Posterior vena cava (tissue), 2 donors: ENCODE measurements at regions not wholly inside any gene's neighbourhood (a gene's known extent, or its start where the extent isn't known, plus 50 kb on each side); places are given as distances from the start of the nearest gene placed in this dataset.
"Not testable (repeated sequence)": the region's sequence is repeated elsewhere in the genome, so short reads cannot be mapped to it uniquely, and the experiment has no call there.

Experiments used
- DNase-seq: peaks from one replicate; pipeline ENCODE4 v3.0.0-alpha.2; 2020; ENCODE audit warnings: low spot score
- intact Hi-C, 2 donors: fragments of 100-400 bp; cut with DNase I; formaldehyde crosslinking; loops; one replicate each; pipeline versions ENCODE4 v1.14.1 to v1.14.2; 2022 to 2023
- donor health status: DM: yes; HTN: yes; CAD: no.
- donor health status: DM: yes; HTN: yes; CAD: no.

DNA sequence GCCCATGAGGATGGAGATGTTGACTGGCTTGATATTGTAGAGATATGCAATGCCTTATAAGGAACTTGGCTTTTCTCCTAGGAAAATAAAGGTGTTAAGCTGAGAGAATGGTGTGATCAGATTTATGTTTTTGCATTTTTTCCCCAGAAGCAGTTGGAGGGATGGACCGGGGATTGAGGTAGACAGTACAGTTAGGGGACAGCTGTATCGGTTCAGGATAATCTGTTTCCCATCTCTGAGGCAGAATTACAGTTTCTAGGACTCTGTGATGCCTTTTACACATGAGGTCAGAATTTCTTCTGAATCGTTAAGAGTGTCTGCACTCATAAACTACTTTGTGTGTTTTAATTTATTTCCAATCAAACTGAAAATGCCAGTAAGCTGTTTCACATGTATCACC lies 261.5 kb downstream of the CYRIA start:
- no peak for DNase-seq
- intact Hi-C loops: no loop called here

DNA sequence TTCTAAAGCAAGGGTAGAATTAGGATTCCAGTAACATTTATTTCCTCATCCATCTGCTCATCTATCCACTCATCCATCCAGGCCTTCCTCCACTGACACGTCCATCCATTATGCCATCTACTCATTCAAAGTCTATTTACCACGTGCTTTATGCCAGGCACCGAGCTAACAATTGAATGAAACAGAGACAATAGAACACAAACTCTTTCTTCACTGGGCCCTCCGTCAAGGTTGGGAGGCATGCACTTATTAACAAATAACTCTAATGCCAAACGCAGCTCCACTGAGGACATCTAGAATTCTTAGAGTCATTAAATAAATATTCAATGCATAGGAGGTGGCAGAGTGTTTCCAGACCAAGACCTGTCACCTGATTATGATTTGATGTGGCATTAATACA lies 262.7 kb downstream of the CYRIA start:
- no peak for DNase-seq
- intact Hi-C loops: no loop called here

DNA sequence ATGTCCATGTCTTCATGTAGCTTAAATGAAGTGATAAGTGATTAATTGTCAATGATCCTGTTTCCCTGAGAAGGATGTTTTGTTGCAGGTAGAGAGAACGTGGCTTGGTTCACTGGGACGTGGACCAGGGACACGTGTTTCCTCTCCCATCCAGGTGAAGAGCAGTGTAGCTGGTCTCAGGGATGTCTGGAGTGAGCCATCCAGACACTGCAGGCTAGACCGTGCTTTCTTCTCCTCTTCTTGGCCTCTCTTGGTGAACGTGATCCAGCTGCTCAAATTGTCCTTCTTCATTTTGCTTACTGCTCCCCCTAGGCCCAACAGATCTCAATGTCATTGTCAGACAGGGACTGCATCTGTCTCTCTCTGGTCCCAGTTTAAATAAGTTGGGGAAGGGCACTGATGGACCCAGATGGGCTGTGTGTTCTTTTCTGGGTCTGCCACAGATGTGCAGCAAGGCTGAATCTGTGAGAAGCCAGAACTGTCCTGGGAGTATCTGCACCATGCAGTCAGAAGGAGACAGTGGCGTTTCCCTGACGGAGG lies 263.8 kb downstream of the CYRIA start:
- no peak for DNase-seq
- intact Hi-C loops: no loop called here

DNA sequence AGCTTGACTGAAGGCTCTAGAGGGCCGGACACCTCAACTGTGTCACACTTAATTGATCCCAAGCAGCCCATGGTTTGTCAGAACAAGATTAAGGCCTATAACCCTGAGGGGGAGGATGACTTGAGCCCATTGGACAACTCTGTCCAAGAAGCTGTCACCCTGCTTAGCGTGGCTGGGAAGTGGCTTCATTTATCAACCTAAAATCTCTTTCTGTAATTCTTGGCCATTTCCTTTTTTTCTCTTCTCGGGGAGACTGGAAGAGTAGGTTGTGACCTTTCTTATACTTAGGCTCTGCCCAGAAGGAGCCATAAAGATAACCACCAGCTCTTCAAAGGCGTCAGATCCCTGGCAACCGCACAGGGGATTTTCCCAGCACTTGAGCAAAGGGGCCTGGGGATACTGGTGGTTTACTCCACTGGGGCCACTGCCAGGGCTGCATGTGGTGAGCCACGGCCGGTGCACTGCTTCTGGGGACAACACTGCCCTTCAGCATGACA lies 265.5 kb downstream of the CYRIA start:
- intact Hi-C loops: no loop called here
- DNase-seq: no peak

DNA sequence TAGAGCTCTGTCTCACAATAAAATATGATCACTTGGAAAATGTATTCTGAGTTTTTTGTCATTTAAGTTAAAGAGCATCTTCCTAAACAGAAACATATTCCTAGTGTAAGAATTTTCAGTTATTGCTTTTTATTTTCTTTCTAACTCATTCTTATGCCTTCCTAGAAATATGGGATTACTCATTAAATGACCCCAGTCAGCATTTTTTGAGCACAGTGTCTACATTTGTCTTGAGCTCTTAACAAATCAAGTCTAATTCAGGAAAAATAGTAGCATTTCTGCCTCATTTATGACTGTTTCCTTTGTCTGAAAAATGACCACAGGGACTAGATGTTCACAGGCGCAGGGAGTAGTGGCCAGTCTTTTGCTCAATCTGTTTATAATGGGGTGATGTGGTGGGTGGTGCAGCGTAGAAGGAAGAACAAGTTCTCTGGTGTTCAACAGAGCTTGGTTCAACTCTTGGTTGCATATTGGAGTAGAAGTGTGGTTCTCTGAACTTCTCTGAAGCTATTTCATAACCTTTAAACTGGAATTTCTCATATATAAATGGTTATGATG lies 267.1 kb downstream of the CYRIA start:
- intact Hi-C loops: no loop called here
- no peak for DNase-seq

DNA sequence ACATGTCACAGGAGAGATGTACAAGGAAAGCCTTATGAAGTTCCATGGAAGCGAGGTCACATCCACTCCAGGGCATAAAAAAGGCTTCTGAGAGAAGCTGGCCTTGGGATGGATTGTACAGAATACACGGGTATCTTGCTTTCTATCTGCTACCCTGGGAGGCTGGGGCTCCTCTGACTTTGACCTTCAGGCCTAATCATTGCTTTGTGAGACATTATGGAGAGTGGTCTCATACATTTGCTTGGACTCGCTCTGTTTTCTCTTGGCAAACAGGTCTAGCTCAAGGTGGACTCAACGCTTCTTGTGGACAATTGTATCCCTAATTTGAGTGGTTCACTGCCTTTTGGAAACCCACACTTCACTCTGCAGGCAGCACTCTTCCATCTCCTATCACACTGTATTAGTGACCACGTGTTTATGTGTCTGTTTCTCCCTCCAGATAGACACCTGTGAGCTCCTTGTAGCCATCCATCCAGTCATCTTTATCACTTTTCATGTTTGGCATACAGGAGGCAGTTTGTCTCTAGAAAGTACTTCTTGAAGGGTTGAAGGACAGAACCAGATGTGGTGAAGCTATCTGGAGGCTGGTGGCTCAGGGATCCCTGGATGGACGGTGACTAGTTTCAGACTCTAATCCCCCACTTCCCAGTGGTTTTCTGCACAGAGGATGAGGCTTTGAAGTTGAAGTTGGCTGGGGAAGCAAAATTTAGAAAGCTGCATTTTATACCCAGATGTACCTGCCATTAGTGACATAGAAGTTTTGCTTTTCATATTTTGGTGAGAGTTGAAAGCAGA lies 267.8 kb downstream of the CYRIA start:
- intact Hi-C loops: no loop called here
- DNase-seq: no peak

DNA sequence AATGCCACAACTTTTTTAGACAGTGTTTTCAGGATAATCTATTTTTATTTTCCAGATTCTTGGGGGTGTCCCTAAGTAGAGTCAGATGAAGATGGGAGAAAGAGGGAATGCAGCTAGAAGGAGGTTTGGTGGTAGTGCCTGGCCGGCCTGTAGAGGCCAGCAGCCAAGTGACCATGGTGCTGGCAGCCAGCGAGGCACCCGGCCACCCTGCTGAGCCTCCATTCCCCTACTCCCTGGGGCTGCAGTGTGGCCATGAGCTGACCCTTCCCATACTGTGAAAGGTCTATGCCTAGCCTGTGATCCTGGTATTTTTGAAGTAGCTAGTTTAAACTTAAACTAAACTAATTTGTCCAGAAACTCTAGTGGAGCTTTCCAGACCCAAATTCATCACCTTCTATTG lies 268.6 kb downstream of the CYRIA start:
- intact Hi-C loops: no loop called here
- DNase-seq: no peak

DNA sequence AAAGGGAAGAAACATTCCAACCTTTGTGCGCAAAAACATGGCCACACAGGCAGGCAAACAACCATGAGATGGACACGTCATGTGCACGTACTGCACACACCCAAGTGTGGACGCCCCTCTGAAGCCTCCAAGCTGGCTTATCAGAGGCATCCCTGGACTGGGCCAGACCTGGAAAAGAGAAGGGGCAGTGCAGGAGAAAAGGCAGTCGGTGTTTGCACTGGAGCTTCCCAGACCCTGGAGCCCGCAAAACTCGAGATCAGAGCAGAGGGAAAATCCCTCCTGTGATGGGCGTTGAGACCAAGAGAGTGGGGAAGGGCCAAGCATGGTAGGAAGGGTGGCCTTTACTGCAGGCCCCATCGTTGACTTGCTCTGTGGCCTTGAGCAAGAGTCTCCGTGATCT lies 269.5 kb downstream of the CYRIA start:
- intact Hi-C loops: no loop called here
- DNase-seq: no peak

DNA sequence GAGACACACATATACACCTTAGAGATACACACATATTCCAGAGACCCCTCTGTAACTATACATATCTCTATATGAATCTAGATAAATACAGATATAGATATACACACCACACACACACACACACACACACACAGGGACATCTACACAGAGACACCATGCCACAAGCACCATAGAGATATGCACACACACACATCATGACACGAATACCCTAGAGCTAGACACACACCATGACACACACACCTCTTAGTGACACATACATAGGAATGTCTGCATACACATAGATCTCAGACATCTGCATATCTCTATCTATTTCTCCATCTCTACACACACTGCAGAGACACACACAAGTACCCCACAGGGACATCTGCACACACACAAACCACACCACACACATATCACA lies 270.0 kb downstream of the CYRIA start:
- intact Hi-C loops: no loop called here

DNA sequence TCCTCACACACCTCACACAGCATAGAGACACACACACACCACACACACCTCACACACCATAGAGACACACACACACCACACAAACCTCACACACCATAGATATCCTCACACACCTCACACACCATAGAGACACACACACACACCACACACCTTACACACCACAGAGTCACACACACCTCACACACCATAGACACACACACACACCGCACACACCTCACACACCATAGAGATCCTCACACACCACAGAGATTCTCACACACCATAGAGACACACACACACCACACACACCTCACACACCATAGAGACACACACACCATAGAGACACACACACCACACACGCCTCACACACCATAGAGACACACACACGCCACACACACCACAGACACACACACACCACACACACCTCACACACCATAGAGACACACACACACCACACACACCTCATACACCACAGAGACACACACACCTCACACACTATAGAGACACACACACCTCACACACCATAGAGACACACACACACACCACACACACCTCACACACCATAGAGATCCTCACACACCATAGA lies 270.6 kb downstream of the CYRIA start:
- intact Hi-C loops: no loop called here
- DNase-seq: no peak

More for the DNA sequence above, 270.0 kb downstream of the CYRIA start:
- no peak for DNase-seq

DNA sequence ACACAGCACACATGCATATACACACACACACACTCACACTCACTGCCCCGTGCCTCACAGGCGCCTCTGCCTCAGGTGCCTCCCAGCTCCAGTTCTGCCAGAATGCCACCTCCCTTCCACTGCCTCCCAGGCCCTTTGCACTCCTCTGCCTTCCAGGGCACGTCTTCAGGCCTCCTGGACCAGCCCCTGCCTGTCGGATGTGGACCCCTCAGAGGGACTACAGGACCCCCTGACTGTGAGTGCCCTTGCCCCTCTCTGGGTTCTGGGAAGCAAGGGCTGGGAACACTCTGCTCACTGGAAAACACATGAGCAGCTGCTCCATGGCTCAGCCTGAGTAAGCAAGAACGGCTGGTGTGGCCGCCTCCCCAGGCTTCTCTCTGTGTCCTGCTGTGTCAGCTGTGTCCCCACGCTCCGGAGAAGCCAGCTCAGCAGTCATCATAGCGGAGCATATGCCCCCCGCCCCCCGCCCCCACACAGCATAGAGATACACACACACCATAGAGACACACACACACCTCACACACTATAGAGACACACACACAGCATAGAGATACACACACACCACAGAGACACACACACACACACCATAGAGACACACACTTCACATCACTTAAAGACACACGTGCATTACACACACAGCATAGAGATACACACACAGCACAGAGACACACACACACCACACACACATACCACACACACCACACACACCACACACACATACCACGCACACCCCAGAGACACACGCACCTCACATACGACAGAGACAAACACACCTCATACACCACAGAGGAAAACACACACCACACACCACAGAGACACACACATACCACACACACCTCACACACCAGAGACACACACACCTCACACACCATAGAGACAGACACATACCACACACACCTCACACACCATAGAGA lies 271.3 kb downstream of the CYRIA start:
- DNase-seq: peak; percentile 82
- intact Hi-C loops: no loop called here

DNA sequence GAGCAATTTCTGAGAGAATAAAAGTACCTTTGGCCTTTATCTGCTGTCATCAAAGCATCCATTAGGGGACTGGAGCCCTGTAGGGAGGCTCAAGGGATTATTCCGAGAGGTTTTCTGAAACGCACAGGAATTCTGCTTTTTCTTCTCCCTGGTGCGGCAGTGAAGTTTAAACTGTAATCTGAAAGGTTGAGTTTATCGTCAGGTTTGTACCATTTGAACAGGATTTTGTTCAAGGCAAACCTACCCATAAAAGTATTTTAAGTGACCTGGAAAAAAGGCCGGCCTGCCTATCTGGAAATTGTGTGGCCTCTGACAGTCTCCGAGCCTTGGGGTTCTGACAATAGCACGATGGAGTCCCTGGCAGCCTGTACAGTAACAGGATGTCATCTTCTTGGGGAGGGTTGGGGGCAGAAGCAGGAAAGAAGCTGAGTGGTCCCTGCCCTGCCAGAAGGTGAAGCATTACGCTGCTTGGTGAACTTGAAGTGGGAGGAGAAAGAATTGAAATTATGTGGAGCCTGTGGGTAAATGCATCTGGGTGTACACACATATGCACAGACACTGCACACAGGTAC lies 272.0 kb downstream of the CYRIA start:
- intact Hi-C loops: no loop called here
- no peak for DNase-seq

DNA sequence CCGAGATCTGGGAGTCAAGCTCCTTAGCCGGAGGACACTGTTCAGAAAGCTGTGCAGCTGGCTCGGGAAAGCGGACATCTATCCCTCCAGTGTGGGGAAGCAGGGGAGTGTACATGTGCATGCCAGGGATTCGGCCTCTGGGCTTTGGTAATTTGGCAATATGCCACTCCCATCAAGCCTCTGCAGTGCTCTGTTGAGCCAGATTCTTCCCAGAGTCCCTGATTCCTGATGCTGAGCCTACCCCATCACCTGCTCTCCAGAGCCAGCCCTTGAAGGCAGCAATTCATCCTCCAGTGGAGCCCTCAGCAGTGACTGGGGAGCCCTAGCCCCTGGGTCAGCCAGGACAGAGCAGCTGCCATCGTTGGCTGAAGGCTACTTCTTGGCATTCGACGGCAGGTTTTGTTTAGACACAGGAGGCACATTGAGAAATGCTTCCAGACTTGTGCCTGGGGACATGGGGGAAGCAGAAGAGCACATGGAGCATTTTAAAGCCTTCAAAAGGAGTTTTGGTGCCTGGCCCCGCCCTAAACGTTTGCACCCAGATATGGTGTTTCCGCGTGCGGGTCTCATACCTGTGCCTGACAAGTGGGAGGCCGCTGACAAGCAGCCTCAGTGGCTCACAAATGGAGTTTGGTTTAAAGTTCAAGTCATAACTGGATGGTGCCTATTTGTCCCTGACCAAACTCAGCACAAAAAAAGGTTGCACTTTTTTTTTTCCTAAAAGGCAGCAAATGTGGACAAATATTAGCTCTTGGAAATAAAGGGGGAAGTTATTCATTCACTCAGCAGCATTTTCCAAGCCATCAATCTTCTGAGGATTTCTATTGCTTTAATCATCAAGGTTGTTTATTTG lies 272.8 kb downstream of the CYRIA start:
- no peak for DNase-seq
- intact Hi-C loops: no loop called here

DNA sequence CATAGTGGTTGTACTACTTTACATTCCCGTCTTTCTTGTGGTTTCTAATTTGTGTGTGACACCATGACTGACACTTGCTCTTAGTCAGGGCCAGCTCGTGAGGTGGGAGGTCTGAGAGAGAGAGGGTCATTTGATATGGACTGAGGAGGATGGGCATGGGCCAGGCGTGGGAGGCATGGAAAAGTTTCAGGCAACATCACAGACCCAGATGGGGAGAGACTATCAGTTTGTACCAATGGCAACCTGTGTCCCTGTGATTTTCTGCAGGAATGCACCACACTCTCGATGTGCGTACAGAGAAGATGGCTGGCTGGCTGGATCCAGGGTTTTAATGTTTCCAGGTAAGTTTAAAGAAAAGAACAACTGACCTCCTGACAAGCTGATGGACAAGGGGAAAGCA lies 273.6 kb downstream of the CYRIA start:
- no peak for DNase-seq
- intact Hi-C loops: no loop called here

DNA sequence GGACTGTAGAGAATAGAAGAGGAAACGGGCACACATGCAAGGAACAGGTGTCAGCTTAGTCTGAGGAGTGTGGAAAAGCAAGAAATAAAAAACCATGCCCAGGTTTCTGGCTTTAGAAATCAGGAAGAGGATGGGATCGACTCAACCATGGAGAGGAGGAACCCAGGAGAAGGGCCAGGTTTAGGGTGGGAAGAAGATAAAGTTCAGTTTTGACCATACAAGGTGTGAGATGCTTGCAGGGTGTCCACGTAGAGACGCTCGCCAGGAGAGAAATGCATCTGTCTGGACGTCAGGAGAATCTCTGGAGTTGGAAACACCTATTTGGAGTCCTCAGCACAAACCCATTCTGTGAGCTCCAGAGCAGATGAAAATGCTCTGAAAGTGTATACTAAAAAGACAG lies 275.1 kb downstream of the CYRIA start:
- DNase-seq: no peak
- intact Hi-C loops: no loop called here

DNA sequence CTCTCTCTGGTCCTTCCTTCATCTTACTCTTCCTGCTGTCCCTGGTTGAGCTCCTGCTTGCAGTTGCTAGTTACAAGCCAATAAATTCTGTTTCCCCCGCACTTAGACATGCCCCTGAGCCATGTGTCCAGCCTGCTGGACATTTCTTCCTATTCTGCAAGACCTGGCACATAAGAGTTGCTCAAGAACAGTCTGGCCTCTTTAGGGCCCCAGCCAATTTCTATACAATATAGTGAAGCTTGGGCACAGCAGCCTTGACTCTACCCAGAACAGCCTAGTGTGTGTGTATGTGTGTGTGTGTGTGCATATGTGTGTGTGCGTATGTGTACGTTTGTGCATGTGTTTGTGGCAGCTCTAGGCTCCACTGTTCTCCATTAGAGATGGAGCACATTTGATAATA lies 276.0 kb downstream of the CYRIA start:
- intact Hi-C loops: no loop called here

DNA sequence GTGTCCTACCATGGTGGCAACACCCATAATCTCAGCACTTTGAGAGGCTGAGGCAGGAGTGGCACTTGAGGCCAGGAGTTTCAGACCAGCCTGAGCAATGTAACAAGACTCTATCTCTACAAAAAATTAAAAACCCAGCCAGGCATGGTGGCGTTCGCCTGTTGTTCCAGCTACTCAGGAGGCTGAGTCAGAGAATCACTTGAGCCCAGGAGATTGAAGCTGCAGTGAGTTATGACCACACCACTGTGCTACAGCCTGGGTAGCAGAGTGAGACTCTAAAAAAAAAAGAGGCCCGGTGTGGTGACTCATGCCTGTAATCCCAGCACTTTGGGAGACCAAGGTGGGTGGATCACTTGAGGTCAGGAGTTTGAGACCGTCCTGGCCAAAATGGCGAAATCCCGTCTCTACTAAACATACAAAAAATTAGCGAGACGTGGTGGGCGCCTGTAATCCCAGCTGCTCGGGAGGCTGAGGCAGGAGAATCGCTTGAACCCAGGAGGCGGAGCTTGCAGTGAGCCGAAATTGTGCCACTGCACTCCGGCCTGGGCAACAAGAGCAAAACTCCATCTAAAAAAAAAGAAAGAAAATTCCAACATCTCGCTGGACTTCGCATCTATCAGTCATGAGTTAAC lies 277.3 kb downstream of the CYRIA start:
- DNase-seq, intact Hi-C loops: not testable (repeated sequence)

More for the DNA sequence above, 276.0 kb downstream of the CYRIA start:
- DNase-seq: no peak

DNA sequence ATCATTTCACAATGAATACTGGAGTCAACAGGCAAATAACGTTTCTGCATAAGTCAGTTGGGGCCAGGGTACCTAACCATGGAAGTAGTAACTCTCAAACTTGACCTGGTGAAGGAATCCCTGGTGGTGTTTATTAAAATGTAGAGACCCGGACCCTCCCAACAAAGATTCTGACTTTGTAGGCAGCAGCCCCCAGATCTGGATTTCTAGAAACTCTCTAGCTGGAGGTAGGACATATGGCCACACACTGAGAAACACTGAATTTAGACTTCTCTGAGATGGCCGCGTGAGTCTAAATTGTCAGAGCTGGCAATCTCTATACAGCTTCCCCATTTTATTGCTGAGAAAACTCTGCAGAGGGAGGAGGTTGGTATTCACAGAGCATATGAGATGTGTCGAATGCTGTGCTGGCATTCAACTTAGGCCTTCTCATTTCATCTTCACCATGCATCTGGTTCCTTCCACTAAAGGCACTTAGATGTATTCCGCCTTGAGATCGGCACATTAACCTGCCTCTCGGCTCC lies 278.1 kb downstream of the CYRIA start:
- intact Hi-C loops: no loop called here
- no peak for DNase-seq
